DMS 273 (cell line): ENCODE measurements at regions not wholly inside any gene's neighbourhood (a gene's known extent, or its start where the extent isn't known, plus 50 kb on each side); places are given as distances from the start of the nearest gene placed in this dataset.
"Not testable (repeated sequence)": the region's sequence is repeated elsewhere in the genome, so short reads cannot be mapped to it uniquely, and the experiment has no call there.

ENCODE experiments used
- DNase-seq: peaks from one replicate; lab custom pipeline; 2025; ENCODE audit not compliant: unreplicated experiment; lab: John Stamatoyannopoulos, UW

DNA sequence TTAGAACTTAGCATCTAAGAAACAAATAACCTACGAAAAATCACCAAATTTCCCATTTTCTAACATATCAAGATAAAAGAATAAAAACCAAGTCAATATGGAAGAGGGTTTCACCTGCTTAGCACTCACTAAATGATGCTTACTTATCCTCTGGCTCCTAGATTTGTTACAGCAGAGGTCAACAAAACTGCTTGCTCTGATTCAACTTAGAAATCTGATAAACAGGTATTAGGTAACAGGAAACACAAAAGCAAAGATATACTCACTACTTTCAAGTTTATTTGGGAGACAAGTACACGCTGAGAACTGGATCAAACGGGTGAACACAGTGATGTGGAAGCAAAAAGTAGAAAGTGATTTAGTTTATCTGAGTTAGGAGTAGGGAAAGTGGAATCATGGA, 235.7 kb upstream of the TARS1 start:
- DNase-seq = no peak

DNA sequence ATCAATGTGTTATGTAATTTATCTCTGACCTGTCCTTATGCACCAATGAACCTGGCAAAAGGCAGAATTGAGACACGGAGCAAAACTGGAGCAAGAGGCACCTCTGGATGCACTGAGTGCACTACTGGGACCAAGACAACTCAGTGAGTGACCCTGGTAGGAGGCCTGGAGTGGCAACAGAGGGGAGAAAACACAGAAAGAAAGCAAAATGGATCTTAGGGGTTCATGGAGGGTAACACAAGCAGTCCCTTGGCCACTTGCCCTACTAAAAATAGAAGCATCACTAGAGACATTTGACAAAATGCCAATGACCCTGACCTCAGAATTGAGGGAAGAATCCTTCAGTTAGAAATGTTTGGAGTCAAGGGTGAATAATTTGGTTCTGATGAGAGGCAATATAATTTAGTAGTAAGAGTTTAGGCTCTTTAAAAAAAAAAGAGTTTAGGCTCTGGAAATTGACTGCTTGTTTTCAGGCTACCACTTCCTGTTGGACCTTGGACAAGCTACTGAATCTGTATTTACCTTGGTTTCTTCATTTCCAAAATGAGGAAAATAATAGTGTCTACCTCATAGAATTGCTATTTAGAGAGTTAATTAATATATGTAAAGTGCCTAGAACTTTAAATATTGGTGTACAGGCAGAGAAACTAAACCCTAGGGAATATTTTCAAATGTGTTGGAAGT, 234.9 kb upstream of the TARS1 start:
- no peak for DNase-seq

DNA sequence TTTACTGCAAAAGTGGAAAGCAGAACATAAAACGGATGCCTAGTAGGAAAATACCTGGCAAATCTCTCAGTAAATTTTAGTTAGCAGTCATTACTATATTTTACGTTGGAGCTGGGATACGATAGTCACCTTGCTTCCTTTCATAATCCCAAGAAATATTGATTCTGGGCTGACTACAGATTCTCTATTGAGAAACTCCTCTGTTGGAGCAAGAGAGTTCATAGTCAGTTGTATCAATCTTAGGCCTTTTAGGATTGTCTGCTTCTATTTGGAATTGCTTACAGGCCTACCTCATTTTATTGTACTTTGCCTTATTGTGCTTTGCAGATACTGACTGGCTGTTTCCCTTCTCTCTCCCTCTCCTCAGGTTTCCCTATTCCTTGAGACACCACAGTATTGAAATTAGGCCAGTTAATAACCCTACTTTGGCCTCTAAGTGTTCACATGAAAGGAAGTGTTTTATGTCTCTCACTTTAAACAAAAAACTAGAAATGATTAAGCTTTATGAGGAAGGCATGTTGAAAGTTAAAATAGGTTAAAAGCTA, 233.7 kb upstream of the TARS1 start:
- DNase-seq = no peak

DNA sequence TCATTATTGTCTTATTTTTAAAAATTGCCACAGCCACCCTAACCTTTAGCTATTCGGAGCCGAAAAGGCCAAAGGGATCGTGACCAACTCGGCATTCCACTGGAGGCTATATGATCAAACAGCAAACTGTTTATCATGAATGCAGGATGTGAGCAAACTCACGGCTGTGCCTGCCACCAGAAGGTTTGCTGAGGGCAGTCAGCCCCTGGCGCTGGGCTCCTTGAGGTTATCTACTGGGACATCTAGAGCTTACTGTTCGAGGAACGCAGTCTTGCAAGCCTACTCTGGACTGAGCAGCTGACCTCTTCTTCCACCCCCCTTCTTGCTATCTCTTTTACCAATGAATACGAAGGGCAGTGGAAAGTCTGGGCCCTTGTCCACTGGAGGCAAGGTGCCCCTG, 231.5 kb upstream of the TARS1 start:
- no peak for DNase-seq

DNA sequence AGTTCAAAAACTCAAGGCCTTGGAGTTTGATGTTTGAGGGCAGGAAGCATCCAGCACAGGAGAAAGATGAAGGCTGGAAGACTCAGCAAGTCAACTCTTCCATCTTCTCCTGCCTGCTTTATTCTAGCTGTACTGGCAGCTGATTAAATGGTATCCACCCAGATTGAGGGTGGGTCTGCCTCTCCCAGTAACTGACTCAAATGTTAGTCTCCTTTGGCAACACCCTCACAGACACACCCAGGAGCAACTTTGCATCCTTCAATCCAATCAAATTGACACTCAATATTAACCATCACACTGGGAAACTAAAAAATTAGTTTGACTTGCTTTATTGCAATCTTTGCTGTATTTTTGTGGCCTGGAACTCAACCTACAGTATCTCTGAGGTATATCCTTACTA, 230.5 kb upstream of the TARS1 start:
- DNase-seq = not testable (repeated sequence)

DNA sequence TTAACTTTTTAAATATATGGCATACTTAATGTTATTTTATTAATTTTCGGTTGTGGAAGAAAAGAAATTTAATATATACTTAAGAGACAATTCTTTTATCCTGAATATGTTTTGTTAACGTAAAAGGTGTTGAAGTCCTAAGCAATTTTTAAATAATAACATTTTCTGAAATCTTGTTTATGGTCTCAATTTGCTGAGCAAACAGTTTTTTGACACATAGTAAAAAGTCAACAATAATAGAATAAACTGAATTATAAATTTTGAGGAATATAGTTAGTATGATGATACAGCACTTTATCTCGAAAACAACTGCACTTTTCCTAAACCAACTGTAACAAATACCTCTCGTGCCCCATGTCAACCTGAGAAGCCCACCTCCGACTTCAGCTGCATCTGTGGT, 229.8 kb upstream of the TARS1 start:
- DNase-seq = no peak

DNA sequence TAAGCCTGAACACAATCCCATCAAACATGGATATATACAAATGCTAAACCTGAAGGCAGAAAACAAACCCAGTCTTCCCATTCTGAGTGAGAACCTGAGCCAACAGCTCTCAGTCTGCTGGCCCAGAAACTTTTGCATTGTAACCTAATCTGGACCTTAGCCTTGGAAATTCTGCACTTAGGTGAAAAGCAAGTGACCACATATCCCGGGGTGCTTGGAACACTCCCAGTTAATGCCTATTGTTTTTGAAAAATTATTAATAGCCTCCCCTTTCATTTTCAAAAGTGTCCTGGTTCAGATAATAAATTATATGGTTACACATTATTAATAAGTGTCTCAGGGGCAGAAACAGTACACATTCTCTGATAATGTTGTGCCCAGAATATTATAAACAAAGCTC, 228.3 kb upstream of the TARS1 start:
- no peak for DNase-seq

DNA sequence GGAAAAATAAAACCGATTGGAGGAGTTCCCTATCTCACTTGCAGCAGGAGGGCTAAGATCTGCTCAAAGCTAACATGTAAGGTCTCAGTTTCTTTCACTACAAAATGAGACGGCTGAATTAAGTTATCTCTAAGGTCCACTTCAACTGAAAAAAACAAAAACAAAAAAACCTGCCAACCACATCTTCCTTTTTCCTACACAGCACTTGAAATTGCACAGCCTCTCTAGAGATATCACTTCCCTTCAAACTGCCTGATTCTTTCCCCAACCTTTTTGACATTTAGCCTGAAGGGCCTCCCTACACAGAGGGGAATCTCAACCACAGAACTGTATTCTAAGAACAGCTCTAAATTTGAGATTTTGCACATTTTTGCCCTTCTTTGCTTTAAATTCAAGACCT, 227.9 kb upstream of the TARS1 start:
- DNase-seq = no peak

DNA sequence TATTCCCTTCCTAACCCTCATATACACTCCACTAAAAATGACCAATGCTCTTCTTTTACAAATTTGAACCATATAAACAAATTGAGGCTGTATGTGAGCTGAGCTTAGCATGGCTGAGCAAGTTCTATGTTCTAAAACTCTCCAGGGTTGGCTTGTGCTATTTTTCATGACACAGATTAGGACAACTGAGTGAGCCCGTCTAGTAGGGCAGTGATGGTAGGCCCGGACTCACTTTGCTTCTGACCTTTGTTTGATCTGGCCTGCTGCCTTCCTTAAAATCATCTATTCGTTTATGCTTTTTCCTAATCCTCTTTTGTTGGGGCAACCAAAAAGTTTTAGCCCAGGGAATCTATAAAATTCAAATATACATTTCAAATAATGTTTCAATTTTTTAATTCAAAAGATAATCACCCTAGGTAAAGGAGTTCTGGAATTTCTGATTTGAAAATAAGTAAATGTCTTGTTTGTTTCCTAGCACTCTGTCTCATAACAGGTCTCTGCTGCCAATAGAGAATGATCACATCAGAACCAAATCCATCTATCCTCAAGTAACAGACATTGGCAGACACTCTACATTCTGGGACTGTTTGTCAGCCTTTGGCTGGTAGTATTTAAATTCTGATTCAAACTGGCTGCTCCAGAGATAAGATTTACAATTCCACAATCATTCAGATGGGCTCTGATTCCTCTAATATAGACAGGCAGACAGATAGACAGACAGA, 217.0 kb upstream of the TARS1 start:
- DNase-seq = no peak

DNA sequence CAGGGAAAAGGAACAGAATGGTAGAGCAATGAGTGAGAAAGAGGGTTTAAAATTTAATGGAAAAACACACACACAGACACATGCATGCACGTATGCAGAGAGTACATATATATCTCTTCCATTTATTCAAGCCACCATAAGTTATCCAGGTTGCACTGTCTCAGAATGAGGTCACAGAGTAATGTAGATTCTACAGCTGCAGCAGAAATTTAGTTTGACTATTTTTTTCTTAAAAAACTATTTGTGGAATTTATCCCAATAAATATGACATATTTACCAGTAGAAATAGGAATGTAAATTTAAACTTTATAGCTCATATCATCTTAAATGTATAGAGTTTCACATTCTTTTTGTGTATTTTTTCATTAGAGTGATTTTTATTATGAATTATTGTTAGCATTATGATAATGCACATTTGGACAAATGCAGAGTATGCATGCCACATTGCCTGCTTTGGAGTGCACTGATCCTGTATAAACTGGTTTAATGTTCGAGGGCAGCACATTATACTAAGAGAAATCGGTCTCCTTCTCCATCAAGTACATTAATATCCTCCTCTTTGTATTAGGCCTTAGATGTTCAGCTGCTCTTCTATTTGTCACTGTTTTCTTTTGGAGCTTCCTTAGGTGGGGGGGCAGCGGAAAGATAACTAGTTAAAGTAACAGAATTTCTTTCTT, 216.3 kb upstream of the TARS1 start:
- DNase-seq = no peak

DNA sequence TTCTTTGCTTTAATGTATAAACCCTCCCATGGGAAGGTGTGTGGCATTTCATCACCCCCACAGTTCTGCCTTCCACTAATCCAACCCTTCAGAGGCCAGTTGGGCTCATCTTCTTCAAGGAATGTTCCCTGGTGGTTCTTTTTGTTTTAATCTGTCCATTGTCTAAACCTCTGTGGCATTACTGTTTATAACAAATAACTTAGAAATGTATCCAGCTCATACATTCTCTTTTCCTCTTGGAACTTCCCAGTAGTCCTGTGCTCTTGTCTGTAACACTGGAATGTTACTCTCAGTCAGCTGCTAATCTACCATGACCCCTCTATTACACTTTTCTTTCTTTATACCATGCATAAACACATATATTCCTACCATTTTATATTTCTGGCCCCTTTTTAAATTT, 213.5 kb upstream of the TARS1 start:
- no peak for DNase-seq

DNA sequence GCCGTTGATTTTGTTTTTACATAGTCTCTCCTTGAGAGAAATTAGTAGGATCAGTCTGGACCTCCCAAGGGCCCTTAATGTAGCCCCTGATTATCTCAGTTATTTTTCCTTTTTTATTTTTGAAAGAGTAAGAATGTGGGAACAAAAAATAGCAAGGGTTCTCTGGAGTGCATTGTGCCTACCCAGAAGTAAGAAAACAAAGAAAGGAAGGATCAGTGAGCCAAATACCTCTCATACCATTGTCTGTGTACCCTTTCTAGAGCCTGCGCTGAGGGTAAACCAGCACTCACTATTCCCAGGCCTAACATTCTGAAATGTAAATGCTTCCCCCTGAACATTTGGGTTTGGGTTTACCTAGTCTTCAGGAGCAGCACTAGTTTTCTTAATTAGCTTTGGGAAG, 213.0 kb upstream of the TARS1 start:
- no peak for DNase-seq

DNA sequence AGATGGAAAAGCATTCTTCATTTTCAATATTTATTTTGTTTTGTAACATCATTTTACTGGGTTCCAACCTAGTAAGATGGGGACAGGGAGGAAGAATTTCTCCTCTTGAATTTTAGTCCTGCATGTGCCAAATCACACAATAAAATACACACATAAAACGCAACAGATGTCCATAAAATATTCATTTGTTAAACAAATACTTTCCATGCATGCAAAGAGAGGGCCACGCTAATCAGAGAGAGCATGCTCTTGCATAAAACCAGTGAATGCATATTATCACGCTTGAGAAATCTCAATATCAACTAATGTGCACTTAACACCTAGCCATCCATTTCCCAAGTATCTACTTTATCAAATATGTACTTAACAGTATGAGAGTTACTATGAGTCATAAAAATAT, 212.6 kb upstream of the TARS1 start:
- DNase-seq = no peak

DNA sequence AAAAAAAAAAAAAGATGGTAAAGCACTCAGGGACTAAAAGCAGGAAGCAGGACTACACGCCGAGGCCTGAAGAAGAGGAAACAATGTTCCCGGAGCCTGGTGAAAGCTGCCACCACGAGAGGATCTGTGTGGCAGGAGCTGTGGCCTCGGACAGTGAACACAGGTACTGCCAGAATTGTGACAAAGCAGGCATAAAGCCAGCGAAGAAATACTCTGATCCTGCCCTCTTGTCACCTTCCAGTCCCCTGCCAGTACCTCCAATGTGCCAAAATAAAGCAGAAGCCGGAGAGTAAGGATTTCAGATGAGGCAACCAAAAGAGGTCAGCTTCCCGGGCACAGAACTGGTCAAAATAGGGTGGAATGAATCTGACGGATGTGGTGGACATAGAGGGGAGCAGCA, 211.5 kb upstream of the TARS1 start:
- DNase-seq = no peak

DNA sequence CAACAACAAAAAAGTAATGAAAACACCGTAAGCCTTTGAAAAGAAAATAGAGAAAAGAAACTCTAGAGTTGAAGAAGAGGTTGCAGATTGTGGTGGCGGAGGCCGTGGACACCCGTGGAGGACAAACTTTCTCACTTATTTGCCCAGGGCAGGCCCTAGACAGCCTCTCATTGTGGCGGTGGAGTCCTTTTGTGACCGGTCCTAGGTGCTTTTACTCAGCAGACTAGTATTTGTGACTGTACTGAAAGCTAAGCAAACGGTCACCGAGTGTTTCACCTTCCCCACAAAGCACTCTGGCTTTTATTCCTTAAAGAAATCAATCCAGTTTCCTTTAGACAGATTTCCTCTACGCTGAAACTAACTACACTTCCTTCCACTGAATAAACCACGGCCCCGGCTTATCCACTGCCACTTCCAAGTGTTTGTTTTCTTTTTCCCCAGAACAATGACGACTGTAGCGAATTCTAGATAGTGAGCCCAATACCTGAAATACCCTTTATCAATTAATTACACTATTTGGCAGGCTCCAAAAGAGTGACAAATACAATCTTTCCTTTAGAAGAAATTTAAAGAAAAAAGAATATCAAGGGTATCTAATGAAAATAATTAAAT, 210.2 kb upstream of the TARS1 start:
- no peak for DNase-seq

DNA sequence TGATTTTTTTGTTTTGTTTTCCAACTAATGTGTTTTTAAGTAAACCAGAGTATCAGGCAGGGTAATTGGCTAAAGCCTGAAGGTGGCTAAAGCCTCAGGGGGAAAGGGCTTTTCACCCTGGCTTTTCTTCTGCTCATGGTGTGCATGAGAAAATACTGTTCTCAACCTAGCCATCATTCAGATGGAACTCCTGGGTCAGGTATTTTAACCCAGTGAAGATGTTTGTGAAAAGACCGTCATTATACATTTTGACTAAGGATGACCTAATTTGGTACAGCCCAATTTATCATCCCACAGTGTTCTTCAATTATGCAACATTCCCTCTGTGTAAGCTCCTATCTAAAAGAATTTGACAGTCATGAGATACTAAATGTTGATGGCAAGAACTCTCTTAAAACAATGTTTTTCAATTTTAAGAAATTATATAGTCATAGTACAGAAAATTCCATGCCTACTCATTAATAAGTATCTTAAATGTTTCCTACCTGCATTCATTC, 209.5 kb upstream of the TARS1 start:
- no peak for DNase-seq

DNA sequence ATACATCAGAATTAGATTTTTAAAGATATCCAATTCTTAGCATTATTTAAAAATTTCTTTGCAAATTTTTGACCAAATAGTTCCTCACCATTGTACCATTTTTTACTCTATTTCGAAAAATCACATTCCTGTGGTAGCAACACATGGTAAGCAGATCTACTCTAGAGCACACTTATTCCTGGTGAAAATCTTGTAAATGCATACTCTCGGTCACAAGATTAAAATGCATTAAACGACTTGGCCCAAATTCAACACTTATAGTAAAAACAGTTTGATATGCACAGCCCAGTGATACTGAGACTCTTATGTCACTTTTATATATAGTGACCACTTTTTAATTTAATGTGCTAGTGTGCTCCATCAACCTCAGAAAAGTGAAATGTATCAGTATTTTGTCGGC, 208.8 kb upstream of the TARS1 start:
- no peak for DNase-seq

DNA sequence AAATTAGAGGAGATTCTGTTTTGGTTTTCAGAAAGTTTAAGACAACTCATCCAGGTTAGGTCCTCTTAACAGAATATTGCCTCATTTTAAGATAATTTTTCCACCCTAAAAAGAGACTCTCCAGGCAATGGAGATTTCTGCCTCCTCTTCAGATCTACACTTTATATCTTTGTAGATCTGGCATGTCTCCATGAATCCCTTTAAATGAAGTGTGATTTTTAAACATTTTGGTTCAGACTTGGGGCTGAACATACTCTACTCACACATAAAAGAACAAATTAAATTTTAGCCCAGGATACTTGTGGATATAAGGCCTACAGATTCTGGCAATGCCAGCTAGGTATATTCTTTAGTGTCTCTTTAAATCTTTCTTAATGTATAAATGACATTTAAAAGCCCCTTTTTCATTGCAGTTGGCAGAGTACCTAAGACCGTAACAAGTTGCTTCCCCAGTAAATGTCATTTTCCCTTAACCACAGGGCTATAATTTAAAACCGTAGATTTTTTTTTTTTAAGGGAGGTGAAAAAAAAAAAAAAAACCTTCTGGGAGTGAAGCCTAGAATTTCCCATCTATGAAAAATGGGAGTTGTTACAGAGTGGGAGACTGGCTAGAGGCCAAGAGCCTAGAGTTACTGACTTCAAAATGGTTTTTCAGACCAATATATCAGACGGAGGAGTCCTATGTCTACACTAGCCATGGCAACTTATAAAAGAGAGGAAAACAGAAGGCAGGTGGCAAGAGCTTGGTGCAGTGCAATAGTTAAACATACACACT, 207.8 kb upstream of the TARS1 start:
- DNase-seq = no peak

DNA sequence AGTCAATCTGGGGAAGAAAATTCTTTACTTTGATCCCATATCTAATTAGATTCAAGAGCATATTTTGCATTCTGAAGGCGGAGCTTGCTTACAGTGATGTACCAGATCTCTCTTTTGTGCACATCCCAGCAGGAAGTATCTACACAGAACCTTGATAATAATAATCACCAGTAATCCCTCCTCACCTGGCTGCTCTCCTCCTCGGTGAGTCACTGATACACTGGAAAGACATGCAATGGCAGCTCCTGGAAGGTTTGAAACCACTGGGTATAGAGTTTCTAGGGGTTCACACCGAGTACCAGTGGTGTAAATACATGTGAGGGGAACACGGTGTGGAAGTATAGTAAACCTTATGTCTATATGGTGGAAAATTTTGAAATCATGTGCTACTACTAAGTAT, 205.5 kb upstream of the TARS1 start:
- DNase-seq = no peak

DNA sequence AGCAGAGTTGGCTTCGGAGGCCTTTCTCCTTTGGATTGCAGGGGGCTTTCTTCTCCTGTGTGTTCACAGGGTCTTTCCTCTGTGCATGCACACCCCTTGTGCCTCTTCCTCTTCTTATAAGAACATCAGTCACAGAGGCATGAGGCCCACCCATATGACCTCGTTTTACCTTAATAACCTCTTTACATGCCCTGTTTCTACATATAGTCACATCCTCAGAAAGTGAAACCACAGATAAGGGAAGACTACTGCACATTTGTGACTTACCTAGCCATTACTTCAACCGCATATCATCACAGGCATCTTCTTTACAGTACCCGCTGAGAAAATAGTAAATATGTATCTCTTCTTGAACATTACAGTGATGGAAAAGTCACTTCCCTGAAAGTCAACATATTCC, 204.9 kb upstream of the TARS1 start:
- DNase-seq = no peak

DNA sequence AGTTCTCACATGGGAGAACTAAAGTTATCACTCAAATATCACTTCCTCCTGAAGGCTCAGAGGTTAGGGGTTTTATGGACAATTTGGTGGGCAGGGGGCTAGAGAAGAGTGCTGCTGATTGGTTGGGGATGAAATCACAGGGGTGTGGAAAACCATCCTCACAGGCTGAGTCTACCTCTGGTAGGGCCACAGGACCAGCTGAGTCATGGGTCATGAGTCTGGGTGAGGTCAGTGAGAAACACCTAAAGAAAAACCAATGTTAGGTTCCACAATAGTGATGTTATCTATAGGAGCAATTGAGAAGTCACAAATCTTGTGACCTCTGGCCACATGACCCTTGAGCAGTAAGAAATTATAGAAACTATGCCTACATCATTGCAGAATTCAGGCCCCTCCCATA, 203.3 kb upstream of the TARS1 start:
- no peak for DNase-seq
